Hepatocyte (in vitro differentiated cells): ENCODE measurements at regions not wholly inside any gene's neighbourhood (a gene's known extent, or its start where the extent isn't known, plus 50 kb on each side); places are given as distances from the start of the nearest gene placed in this dataset.

Source experiments
- DNase-seq: peaks from one replicate; pipeline ENCODE4 v3.0.0-alpha.2; 2016; ENCODE audit warnings: low spot score
- H2AFZ ChIP-seq: fragments of 200-600 bp; sonication (generic); 2 replicates; pipeline ENCODE4 v1.6.0; 2016; ENCODE audit warnings: antibody characterized with exemption, mild to moderate bottlenecking
- H3K27ac ChIP-seq: fragments of 200-600 bp; sonication (generic); 2 replicates; pipeline ENCODE4 v1.5.1; 2016; ENCODE audit warnings: mild to moderate bottlenecking
- H3K27me3 ChIP-seq: fragments of 200-600 bp; sonication (generic); 2 replicates; pipeline ENCODE4 v1.6.1; 2016
- H3K36me3 ChIP-seq: fragments of 200-600 bp; sonication (generic); replicated peaks from 2 replicates; pipeline ENCODE4 v1.5.1; 2016; ENCODE audit warnings: low read depth; ENCODE audit not compliant: insufficient read depth
- H3K4me1 ChIP-seq: fragments of 200-600 bp; sonication (generic); 2 replicates; pipeline ENCODE4 v1.5.1; 2016; ENCODE audit warnings: mild to moderate bottlenecking, moderate library complexity; ENCODE audit not compliant: insufficient read depth
- H3K4me2 ChIP-seq: fragments of 200-600 bp; sonication (generic); 2 replicates; pipeline ENCODE4 v1.6.0; 2016
- H3K4me3 ChIP-seq: fragments of 200-600 bp; sonication (generic); 2 replicates; pipeline ENCODE4 v1.5.1; 2016; ENCODE audit warnings: mild to moderate bottlenecking
- H3K79me2 ChIP-seq: fragments of 200-600 bp; sonication (generic); 2 replicates; pipeline ENCODE4 v1.6.0; 2017; ENCODE audit warnings: mild to moderate bottlenecking
- H3K9me2 ChIP-seq: fragments of 200-600 bp; sonication (generic); replicated peaks from 2 replicates; pipeline ENCODE4 v1.6.0; 2017; ENCODE audit warnings: mild to moderate bottlenecking; ENCODE audit not compliant: insufficient read depth
- H3K9me3 ChIP-seq: fragments of 200-600 bp; sonication (generic); 2 replicates; pipeline ENCODE4 v1.5.1; 2016; ENCODE audit warnings: low read depth, mild to moderate bottlenecking
- H4K20me1 ChIP-seq: fragments of 200-600 bp; sonication (generic); 2 replicates; pipeline ENCODE4 v1.6.0; 2016; ENCODE audit warnings: mild to moderate bottlenecking; ENCODE audit not compliant: insufficient read depth, poor library complexity, severe bottlenecking
- CTCF ChIP-seq: fragments of 200-600 bp; sonication (generic); IDR thresholded peaks from 2 replicates; pipeline ENCODE4 v1.5.1; 2016; ENCODE audit warnings: antibody characterized with exemption, mild to moderate bottlenecking; ENCODE audit not compliant: poor library complexity
- EZH2 ChIP-seq: fragments of 200-600 bp; sonication (generic); IDR thresholded peaks from 2 replicates; pipeline ENCODE4 v1.6.1; 2016; ENCODE audit warnings: antibody characterized with exemption, mild to moderate bottlenecking, borderline replicate concordance
- EZH2phosphoT487 ChIP-seq: fragments of 200-600 bp; sonication (generic); IDR thresholded peaks from one replicate; pipeline ENCODE4 v1.6.1; 2018; ENCODE audit warnings: antibody characterized with exemption, mild to moderate bottlenecking, low read depth, moderate library complexity; ENCODE audit not compliant: unreplicated experiment, severe bottlenecking
- WGBS: methylation state at CpG from one replicate; pipeline ENCODE4 v1.1.6; 2016; ENCODE audit warnings: low lambda C conversion rate; ENCODE audit errors: missing lambda C conversion rate; 5-methylcytosine and 5-hydroxymethylcytosine counted together

DNA sequence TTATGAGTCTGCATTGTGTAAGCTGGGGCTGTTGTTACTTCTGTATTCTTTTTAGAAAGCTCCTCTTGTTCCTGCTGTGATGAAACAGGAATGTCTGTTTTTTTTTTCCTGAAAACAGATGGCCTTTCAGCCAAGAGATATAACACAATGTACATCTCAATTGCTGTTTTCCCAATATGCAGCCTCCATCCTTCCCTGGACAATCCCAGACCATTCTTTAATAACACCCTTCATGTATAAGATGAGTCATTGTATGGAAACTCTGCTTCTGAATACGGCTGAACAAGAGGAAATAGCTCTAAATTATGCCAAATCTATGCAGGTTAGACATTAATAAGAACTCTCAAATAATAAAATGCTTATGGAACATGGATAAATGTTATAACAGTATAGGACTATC, 60.2 kb upstream of the LRRC4C start:
- Histone ChIP-seq H4K20me1 (no peaks in the 10 kb centered on the region), H3K4me1 (no peaks in the 10 kb centered on the region), H3K27me3 (no peaks in the 10 kb centered on the region), H3K27ac (no peak overlapping the region), H3K36me3 (no peaks in the 10 kb centered on the region), H2AFZ (no peak overlapping the region), H3K9me2 (no peaks in the 10 kb centered on the region), H3K4me3 (no peak overlapping the region), H3K79me2 (no peaks in the 10 kb centered on the region), H3K4me2 (no peak overlapping the region), H3K9me3 (no peaks in the 10 kb centered on the region)
- DNase-seq, result no peak
- WGBS, result 64% methylated on average over 1 of the region's 1 CpG
- TF ChIP-seq CTCF (no peak), EZH2 (no peak), EZH2phosphoT487 (no peak)

DNA sequence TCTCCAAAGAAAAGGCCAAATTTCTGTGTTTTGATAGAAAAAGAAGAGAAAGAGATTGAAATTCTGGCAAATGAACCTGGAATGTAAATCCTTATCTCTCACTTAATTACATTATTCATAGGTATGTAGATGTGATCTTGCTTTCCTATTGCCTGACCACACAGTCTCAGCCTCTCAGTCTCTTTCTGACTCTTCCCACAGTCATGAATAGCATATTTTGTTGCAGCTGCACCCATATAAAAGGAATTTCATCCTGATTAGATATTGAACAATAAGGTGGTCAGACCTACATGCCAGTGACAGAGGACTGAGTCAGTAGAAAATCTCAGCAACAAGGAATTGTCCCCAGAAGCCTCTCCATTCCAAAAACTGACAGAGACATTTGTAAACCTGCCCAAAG, 62.9 kb upstream of the LRRC4C start:
- Histone ChIP-seq H3K9me3 (no peaks in the 10 kb centered on the region), H3K27me3 (no peaks in the 10 kb centered on the region), H3K4me3 (no peak overlapping the region), H2AFZ (no peak overlapping the region), H3K4me1 (no peaks in the 10 kb centered on the region), H3K27ac (no peak overlapping the region), H3K9me2 (no peaks in the 10 kb centered on the region), H4K20me1 (no peaks in the 10 kb centered on the region), H3K4me2 (no peak overlapping the region), H3K79me2 (no peaks in the 10 kb centered on the region), H3K36me3 (no peaks in the 10 kb centered on the region)
- no peak for TF ChIP-seq EZH2
- DNase-seq, result no peak

GRCh38 chr11:41522899-41523672, 63.6 kb upstream of the LRRC4C start:
- Histone ChIP-seq H3K4me2 (no peak overlapping the region), H3K4me3 (no peak overlapping the region), H3K27me3 (no peaks in the 10 kb centered on the region), H3K27ac (no peak overlapping the region), H3K36me3 (no peaks in the 10 kb centered on the region), H3K9me3 (no peaks in the 10 kb centered on the region), H2AFZ (no peak overlapping the region), H3K4me1 (no peaks in the 10 kb centered on the region), H3K9me2 (no peaks in the 10 kb centered on the region), H4K20me1 (no peaks in the 10 kb centered on the region), H3K79me2 (no peaks in the 10 kb centered on the region)
- 31% methylated on average over 2 of the region's 2 CpGs for WGBS
- TF ChIP-seq EZH2 (no peak), EZH2phosphoT487 (no peak), CTCF (no peak)
- no peak for DNase-seq

DNA sequence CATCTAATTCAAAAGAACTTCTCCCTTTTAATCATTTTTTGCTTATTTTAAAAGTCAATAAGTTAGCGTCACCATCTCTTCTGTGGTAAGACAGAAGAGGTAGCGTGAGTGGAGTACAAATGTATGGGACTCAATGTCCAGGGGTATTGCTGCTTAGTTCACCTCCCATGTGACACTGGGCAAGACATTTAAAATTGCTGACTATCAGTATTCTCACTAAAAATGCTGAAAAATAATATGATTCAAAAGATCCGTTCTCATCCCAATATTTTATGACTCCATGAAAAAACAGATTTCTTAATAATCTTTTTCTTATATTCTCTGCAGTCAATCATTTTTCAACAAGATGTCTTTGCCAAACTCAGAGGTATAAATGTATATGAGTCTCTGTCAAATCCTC, 68.1 kb upstream of the LRRC4C start:
- 96% methylated on average over 3 of the region's 3 CpGs for WGBS
- no peak for DNase-seq
- Histone ChIP-seq H3K9me2 (no peaks in the 10 kb centered on the region), H3K9me3 (no peaks in the 10 kb centered on the region), H3K4me1 (no peaks in the 10 kb centered on the region), H3K36me3 (no peaks in the 10 kb centered on the region), H4K20me1 (no peaks in the 10 kb centered on the region), H3K79me2 (no peaks in the 10 kb centered on the region), H3K4me2 (no peak overlapping the region), H3K27ac (no peak overlapping the region), H3K27me3 (no peaks in the 10 kb centered on the region), H2AFZ (no peak overlapping the region), H3K4me3 (no peak overlapping the region)
- TF ChIP-seq EZH2phosphoT487 (no peak), EZH2 (no peak), CTCF (no peak)
